ENCODE measurements at regions not wholly inside any gene's neighbourhood (a gene's known extent, or its start where the extent isn't known, plus 50 kb on each side); places are given as distances from the start of the nearest gene placed in this dataset.

GRCh38 chr16:8417145-8417544 lies 173.2 kb downstream of the TMEM114 start:
- Histone ChIP-seq H3K9me3 (peaks cover 0 to 2% (median 0%) of the 10 kb centered on the region in 12 donors), H3K36me3 (no peaks in the 10 kb centered on the region), H3K4me3 (no peak overlapping the region), H3K27ac (no peak overlapping the region), H3K27me3 (no peaks in the 10 kb centered on the region), H3K4me1 (no peaks in the 10 kb centered on the region)
- intact Hi-C loops (cut with DNase I): no loop called here
- ATAC-seq: no peak
- DNase-seq: no peak
- TF ChIP-seq POLR2A (IDR thresholded peaks at IDR 0.05): no peak
- TF ChIP-seq CTCF (IDR thresholded peaks at IDR 0.05): no peak
- 79 to 83% (median 79%) methylated on average over 4 of the region's 4 CpGs for WGBS, 4 donors

- no peaks in the 10 kb centered on the region for H3K27me3 ChIP-seq
- TF ChIP-seq POLR2A (IDR thresholded peaks at IDR 0.05): no peak
- no peak for TF ChIP-seq CTCF (IDR thresholded peaks at IDR 0.05)
- H3K4me3 ChIP-seq: no peak overlapping the region
- H3K36me3 ChIP-seq: no peaks in the 10 kb centered on the region
- no peak overlapping the region for H3K27ac ChIP-seq
- intact Hi-C loops (cut with DNase I): loop anchor here in 1 of 10 donors (10.0 kb wide), 1 partner anchor 56 kb away; no protein-coding TSS in a partner anchor
- 74 to 80% (median 77%) methylated on average over 9 of the region's 9 CpGs for WGBS, 4 donors
- DNase-seq (no peak), ATAC-seq (no peak)
- H3K4me1 ChIP-seq: no peaks in the 10 kb centered on the region
- peaks cover 0 to 2% (median 0%) of the 10 kb centered on the region in 12 donors for H3K9me3 ChIP-seq
These were observed 181.3 kb downstream of the TMEM114 start for GRCh38 chr16:8408855-8409567.

- H3K9me3 ChIP-seq: peaks cover 0 to 2% (median 0%) of the 10 kb centered on the region in 12 donors
- ATAC-seq (no peak), DNase-seq (no peak)
- no peak overlapping the region for H3K4me3 ChIP-seq
- no peak for TF ChIP-seq POLR2A (IDR thresholded peaks at IDR 0.05)
- H3K4me1 ChIP-seq: no peaks in the 10 kb centered on the region
- 71 to 84% (median 78%) methylated on average over 3 of the region's 3 CpGs for WGBS, 4 donors
- no peaks in the 10 kb centered on the region for H3K27me3 ChIP-seq
- no peak overlapping the region for H3K27ac ChIP-seq
- intact Hi-C loops (cut with DNase I): loop anchor here in 1 of 10 donors (10.0 kb wide), 1 partner anchor 57 kb away; no protein-coding TSS in a partner anchor
- no peaks in the 10 kb centered on the region for H3K36me3 ChIP-seq
These were observed 183.0 kb downstream of the TMEM114 start for GRCh38 chr16:8407351-8407750.

GRCh38 chr16:8403978-8404749 lies 186.1 kb downstream of the TMEM114 start:
- intact Hi-C loops (cut with DNase I): loop anchor here in 1 of 10 donors (10.0 kb wide), 1 partner anchor 61 kb away; no protein-coding TSS in a partner anchor
- no peak for ATAC-seq
- no peak for DNase-seq
- WGBS, 4 donors: 65 to 70% (median 67%) methylated on average over 13 of the region's 13 CpGs
- no peak overlapping the region for H3K27ac ChIP-seq
- no peaks in the 10 kb centered on the region for H3K36me3 ChIP-seq
- H3K4me3 ChIP-seq: no peak overlapping the region
- H3K4me1 ChIP-seq: no peaks in the 10 kb centered on the region
- H3K9me3 ChIP-seq: peaks cover 0 to 5% (median 0%) of the 10 kb centered on the region in 12 donors
- H3K27me3 ChIP-seq: no peaks in the 10 kb centered on the region
- TF ChIP-seq POLR2A (IDR thresholded peaks at IDR 0.05): no peak
- TF ChIP-seq CTCF (IDR thresholded peaks at IDR 0.05): no peak
